CD1c-positive myeloid dendritic cell (primary cell): ENCODE measurements at regions not wholly inside any gene's neighbourhood (a gene's known extent, or its start where the extent isn't known, plus 50 kb on each side); places are given as distances from the start of the nearest gene placed in this dataset.
"Not testable (repeated sequence)": the region's sequence is repeated elsewhere in the genome, so short reads cannot be mapped to it uniquely, and the experiment has no call there.

Experiments
- DNase-seq: peaks from one replicate; pipeline ENCODE4 v3.0.0-alpha.2; 2016; ENCODE audit errors: extremely low spot score

GRCh38 chr3:194249323-194250097, 101.6 kb downstream of the CPN2 start:
- DNase-seq: no peak

- no peak for DNase-seq
Measured at GRCh38 chr3:194250098-194251002, 100.8 kb downstream of the CPN2 start.

- no peak for DNase-seq
Measured at GRCh38 chr3:194251007-194251406, 100.1 kb downstream of the CPN2 start.

- no peak for DNase-seq
Measured at GRCh38 chr3:194251461-194251860, 99.7 kb downstream of the CPN2 start.

DNA sequence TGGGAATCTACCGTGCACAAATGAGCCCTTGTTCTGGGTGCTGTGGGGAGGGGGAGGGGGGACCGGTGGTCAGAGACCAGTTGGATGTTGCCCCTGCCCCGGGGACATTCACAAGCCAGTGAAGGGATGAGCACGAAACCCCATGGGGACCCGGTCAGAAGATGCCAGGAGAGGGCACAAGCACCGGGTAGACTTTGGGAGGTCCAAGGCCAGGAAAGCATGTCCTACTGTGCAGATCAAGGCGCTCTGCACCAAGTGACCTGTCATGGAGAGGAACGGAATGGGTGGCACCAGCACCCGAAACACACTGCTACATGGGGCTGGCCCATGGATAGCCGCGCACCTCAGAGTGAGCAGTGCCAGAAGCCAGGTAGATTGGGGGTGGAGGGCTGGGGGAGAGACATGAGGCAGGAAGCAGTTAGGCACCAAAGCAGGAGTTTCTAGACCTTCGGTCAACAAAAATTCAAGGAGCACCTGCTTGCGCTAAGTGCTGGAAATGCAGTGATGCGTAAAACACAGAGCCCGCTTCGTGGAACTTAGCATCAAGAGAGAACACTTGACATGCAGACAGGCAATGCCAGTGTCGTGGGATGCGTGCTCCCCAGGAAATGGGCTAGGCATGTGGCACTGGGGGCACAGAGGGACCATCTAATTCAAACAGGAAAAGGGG, 99.1 kb downstream of the CPN2 start:
- DNase-seq: no peak

GRCh38 chr3:194253270-194253669, 97.9 kb downstream of the CPN2 start:
- no peak for DNase-seq

DNA sequence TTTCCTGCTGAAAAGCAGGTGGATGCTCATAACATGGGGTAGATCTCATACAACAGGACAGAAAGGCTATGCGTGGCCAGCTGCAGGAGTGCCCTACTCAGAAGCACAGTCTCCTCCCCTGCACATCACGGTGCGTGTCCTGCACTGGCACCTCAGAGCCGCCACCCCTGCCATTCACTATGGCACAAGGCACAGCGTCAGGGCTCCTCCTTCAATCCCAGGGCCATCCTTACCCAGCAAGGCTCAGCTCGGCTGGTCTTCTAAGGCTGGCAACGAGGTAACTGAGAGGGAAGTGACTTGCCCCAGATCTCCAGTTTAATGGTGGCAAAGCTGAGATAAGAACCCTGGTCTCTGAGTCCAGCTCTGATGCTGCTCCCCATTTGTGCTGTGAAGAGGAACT, 97.1 kb downstream of the CPN2 start:
- DNase-seq: no peak

DNA sequence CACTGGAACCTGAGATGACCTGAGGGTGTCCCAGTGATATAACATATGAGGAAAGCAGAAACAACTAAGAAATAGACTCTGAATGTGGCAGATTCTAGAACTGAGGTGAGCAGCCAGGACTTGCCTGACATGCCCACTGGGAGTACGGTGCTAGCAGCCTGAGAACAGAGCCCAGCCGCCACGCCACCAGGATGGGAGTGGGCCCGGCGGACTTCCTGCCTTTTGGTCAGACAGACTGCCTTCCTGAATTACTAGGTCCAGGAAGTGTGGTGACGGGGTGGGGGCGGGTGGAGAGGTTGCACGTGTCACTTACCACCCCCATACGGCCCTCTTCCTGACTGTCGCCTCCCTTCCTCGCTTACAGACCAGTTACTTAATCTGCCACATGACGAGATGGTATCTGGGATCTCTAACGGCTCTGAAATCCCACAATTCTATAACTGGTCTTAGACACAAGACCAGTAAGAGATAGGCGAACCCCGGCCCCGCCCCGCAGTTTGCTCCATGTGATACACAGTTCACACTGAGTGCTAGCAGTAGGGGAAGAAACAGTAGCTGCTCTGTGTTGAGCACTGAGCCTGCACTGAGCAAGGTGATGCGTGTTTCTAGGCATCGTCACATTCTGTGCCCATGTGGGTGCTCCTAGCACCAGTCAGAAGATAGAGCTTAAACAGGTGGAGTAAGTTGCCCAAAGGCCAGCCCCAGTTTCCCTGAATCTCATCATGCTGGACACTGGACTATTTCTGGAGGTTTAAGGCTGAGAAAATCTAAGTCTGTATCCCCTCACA, 95.7 kb downstream of the CPN2 start:
- DNase-seq: peak; percentile 87

DNA sequence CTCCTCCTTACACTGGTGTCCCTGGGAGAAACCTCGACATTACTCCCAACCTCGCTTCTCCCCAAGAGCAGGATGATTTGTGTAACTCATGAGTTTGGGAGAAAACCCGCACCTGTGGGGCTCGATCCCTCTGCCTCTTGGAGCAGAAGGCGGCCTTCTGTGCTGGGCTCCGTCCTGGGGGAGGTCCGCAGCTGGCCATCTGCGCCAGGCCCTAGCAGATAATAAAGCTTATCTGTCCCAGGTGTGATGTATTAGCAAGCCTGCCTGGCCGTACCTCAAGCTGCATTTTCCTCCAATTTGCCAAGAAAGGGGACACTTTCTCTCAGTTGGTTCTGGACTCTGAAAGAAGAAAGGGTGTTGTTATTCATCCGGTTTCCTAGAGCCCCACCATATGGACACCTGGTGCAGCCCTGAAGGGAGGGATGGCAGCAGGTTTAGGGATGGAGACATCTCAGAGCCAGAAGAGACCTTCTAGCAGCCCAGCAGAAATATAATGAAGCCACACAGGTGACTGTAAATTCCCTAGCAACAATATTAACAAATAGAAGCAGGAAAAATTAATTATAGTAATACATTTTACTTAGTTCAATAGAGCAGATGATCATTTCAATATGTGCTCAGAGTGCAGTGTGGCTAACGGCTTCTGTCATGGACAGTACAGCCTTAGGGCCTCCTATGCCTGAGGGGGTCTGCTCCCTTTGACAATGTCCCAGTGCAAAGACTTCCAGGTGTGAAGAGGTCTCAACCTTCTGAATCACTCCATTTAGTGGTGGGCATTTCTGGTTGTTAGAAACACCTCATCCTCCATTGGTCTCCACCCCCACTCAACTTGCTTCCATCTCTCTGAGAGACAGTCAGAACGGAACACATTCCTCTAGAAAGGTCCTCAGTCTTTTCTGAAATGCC, 94.8 kb downstream of the CPN2 start:
- DNase-seq: no peak

DNA sequence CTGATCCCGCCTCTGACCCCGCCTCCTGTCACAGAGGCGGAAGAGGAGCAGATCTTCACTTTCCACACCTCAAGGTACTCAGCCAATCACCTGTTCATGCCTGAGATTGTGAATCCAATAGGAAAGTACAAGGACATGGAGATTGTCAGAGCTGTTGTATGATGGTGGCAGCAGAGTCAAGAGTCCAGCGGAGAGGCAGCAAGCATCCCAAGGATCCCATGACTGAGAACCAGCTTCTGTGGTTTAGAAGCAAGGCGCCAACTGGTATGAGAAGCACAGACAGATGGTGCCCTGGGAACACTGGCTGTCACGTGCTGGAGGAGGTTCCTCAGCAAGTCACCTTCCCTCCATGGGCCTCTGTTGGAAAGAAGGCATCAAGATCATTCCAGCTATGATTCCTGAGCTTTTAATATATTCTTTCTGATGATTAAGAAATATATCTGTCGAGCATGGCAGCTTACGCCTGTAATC, 93.9 kb downstream of the CPN2 start:
- no peak for DNase-seq

- no peak for DNase-seq
Measured at GRCh38 chr3:194257916-194258668, 93.0 kb downstream of the CPN2 start.

DNA sequence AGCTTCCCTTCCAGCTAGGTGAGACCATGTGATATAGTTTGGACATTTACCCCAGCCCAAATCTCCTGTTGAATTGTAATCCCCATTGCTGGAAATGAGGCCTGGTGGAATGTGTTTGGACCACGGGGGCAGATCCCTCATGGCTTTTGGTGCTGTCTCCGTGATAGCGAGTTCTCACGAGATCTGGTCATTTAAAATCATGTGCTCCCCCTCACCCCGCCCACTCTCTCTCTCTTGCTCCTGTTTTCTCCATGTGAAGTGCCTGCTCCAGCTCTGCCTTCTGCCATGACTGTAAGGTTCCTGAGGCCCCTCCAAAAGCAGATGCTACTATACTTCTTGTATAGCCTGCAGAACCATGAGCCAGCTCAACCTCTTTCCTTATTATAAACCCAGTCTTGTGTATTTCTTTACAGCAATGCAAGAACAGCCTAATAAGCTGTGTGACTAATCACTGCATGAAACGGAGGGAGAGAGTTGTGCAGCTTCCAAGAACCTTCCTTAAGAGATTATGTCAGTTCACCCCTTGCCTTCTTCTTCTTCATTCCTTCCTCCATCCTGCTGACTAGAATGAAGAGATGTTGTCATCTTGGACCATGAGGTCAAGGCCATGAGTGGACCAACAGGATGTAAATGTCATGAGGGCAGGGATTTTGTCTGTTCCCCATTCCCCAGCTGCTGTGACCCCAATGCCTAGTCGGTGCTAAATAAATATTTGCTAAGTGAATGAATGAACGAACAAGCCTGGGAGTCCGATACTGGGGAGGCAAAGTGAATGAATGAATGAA, 91.0 kb downstream of the CPN2 start:
- DNase-seq: no peak

DNA sequence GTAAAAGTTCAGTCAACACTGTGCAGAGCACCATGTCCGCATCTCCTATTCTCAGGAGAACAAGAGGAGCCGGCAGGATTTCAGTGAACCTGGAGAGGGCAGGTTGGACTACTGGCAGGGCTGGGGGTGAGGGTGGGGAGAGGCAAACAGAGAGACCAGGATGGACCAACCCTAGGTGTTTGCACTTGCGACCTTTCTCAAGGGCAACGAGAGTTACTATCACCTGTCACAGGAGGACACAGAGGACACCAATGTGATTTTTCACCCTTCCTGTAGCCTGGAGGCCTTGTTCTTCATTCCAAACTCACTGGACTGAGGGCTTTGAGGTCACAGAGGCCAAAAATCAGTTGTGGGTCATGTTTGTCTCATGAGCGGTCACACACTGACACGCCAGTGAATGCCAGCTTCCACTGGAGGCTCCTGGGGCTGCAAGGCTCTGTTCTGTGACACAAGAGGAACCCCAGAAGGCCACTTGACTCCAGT, 89.5 kb downstream of the CPN2 start:
- no peak for DNase-seq

GRCh38 chr3:194262176-194262924, 88.8 kb downstream of the CPN2 start:
- no peak for DNase-seq

DNA sequence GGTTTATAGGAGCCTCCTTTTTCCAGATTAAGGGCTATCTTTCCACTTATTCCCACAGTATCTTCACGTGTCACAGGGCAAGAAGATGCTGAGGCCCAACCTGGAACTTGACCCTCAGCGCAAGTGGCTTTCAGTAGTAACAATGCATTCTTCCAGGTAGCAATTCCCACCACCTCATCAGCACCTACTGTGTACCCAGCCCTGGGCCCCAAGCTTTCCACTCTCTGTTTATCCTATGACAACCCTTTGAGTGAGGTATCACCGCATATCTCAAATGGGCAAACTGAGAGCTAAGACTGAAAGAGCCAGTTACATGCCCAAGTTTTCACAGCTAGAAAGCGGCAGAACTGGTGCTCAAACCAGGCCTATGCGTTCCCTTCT, 88.2 kb downstream of the CPN2 start:
- DNase-seq: no peak

DNA sequence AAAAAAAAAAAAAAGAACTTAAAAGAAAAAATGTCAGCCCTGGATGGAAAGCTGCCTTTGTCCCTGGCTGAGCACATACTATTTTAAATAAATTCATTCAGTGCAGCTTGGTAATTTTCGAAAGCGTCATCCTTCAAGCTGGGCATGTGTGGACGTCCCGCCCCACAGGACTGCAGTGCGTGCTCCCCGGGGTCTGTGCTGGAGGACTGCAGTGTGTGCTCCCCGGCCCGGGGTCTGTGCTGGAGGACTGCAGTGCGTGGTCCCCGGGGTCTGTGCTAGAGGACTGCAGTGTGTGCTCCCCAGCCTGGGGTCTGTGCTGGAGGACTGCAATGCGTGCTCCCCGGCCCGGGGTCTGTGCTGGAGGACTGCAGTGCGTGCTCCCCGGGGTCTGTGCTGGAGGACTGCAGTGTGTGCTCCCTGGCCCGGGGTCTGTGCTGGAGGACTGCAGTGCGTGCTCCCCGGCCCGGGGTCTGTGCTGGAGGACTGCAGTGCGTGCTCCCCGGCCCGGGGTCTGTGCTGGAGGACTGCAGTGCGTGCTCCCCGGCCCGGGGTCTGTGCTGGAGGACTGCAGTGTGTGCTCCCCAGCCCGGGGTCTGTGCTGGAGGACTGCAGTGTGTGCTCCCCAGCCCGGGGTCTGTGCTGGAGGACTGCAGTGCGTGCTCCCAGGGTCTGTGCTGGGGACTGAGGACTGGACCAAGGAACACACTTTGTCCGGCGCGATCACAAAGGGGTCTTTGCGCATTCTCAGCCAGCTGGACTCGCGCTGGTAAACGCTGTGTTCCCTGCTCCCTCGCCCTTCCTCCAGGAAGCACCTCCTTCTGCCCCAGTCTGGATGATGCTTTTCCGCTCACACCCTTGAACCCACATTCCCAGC, 86.3 kb downstream of the CPN2 start:
- DNase-seq: not testable (repeated sequence)

DNA sequence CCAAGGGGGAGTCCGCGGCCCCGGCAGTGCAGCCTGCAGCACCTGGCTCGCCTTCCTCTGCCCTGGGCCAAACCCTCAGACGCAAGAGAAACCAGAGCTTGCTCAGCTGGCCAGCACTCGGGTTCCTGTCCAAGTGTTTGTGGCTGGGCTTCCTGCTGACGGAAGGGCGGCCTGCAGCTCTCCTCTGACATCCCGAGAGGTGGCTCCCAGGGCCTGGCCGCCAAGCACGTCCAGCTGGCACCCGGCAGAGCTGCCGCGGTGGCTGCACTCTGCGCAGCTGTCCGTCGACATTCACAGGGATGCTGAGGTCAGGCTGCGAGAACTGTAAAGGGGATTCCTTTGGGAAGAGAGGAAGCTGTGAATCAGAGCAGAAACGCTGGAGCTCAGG, 85.6 kb downstream of the CPN2 start:
- no peak for DNase-seq
